ENCODE measurements at regions not wholly inside any gene's neighbourhood (a gene's known extent, or its start where the extent isn't known, plus 50 kb on each side); places are given as distances from the start of the nearest gene placed in this dataset.

DNA sequence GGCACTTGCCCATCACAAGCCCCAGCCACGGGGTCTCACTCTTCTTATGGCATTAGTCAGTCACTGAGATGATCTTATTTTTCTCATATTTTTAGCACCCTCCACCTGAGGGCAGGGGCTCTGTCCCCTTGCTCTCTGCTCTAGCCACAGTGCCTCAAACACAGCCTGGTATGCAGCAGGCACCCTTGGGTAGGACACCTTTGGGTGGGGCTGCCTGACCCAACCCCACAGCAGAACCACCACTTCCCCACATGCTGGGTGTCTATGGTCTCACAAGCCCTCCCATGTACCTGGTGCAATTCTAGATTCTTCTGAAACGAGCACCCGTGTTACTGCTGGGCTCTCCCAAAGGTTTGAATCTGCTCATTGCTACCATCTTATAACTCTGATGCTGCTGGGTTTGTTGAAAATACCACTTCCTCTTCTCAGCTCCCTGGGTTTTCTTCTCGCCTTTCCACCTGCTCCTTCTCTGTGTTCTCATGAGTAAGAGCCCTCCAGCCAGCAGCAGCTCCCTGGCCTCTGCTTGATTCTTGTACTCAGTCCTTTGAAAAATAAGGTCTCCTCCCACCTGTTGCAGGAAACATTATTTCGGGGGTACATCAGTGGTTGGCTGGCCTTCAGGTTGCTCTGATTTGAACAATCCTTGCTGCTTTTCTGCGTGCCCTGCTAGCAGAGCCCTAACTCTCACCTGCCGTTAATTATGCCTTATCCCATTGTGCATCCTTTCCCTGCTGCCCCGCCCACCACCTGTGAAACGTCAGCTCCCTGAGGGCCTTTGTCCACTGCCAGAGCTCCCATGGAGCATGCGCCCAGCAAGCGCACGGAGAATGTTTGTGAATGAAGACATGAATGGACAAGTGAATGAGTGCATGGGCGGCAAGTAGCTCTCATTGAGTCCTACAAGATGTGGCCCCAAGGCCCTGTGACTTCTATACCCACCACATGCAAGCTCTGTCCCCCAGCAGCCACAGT is 1181.6 kb downstream of the TBC1D22A start:
- TF ChIP-seq, protein P1, sequence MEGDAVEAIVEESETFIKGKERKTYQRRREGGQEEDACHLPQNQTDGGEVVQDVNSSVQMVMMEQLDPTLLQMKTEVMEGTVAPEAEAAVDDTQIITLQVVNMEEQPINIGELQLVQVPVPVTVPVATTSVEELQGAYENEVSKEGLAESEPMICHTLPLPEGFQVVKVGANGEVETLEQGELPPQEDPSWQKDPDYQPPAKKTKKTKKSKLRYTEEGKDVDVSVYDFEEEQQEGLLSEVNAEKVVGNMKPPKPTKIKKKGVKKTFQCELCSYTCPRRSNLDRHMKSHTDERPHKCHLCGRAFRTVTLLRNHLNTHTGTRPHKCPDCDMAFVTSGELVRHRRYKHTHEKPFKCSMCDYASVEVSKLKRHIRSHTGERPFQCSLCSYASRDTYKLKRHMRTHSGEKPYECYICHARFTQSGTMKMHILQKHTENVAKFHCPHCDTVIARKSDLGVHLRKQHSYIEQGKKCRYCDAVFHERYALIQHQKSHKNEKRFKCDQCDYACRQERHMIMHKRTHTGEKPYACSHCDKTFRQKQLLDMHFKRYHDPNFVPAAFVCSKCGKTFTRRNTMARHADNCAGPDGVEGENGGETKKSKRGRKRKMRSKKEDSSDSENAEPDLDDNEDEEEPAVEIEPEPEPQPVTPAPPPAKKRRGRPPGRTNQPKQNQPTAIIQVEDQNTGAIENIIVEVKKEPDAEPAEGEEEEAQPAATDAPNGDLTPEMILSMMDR (IDR thresholded peaks at IDR 0.05), result no peak
- no peak for TF ChIP-seq ZFX (IDR thresholded peaks at IDR 0.05; ENCODE audit: borderline replicate concordance)
